ENCODE measurements at regions not wholly inside any gene's neighbourhood (a gene's known extent, or its start where the extent isn't known, plus 50 kb on each side); places are given as distances from the start of the nearest gene placed in this dataset.

- no peak for TF ChIP-seq CTCF (IDR thresholded peaks at IDR 0.05; ENCODE audit: borderline replicate concordance, insufficient read depth, low read depth, low read length)
- no peak overlapping the region for H3K4me3 ChIP-seq (ENCODE audit: low read depth, low read length)
These were observed 1316.2 kb downstream of the CDH8 start for GRCh38 chr16:60720060-60720459.

- TF ChIP-seq CTCF (IDR thresholded peaks at IDR 0.05; ENCODE audit: borderline replicate concordance, insufficient read depth, low read depth, low read length): no peak
- H3K4me3 ChIP-seq (ENCODE audit: low read depth, low read length): no peak overlapping the region
These were observed 1318.4 kb downstream of the CDH8 start for GRCh38 chr16:60717808-60718207.

- H3K4me3 ChIP-seq (ENCODE audit: low read depth, low read length): no peak overlapping the region
- TF ChIP-seq CTCF (IDR thresholded peaks at IDR 0.05; ENCODE audit: borderline replicate concordance, insufficient read depth, low read depth, low read length): no peak
These were observed 1324.1 kb downstream of the CDH8 start for GRCh38 chr16:60712144-60712543.

- TF ChIP-seq CTCF (IDR thresholded peaks at IDR 0.05; ENCODE audit: borderline replicate concordance, insufficient read depth, low read depth, low read length): no peak
- no peak overlapping the region for H3K4me3 ChIP-seq (ENCODE audit: low read depth, low read length)
These were observed 1331.5 kb downstream of the CDH8 start for GRCh38 chr16:60704726-60705125.

- TF ChIP-seq CTCF (IDR thresholded peaks at IDR 0.05; ENCODE audit: borderline replicate concordance, insufficient read depth, low read depth, low read length): no peak
- no peak overlapping the region for H3K4me3 ChIP-seq (ENCODE audit: low read depth, low read length)
These were observed 1333.1 kb downstream of the CDH8 start for GRCh38 chr16:60703096-60703495.

- TF ChIP-seq CTCF (IDR thresholded peaks at IDR 0.05; ENCODE audit: borderline replicate concordance, insufficient read depth, low read depth, low read length): no peak
- H3K4me3 ChIP-seq (ENCODE audit: low read depth, low read length): no peak overlapping the region
These were observed 1349.4 kb downstream of the CDH8 start for GRCh38 chr16:60686824-60687223.

GRCh38 chr16:60684002-60684401, 1352.2 kb downstream of the CDH8 start:
- TF ChIP-seq CTCF (IDR thresholded peaks at IDR 0.05; ENCODE audit: borderline replicate concordance, insufficient read depth, low read depth, low read length): no peak
- H3K4me3 ChIP-seq (ENCODE audit: low read depth, low read length): no peak overlapping the region
